Stomach (tissue), 8 donors: ENCODE measurements at regions not wholly inside any gene's neighbourhood (a gene's known extent, or its start where the extent isn't known, plus 50 kb on each side); places are given as distances from the start of the nearest gene placed in this dataset.

ENCODE experiments used
- DNase-seq, 2 donors: peaks; one replicate each; pipeline versions ENCODE4 v3.0.0 to v3.0.0-alpha.2; 2013 to 2019
- H3K27ac ChIP-seq, 5 donors: fragments of 200-600 bp in 4 of 5; sonication (generic) in 4 of 5; one replicate each; pipeline ENCODE4 v1.5.1; 2013 to 2019; ENCODE audit warnings: mild to moderate bottlenecking in 1 of 5, moderate library complexity in 1 of 5
- H3K27me3 ChIP-seq, 3 donors: fragments of 200-600 bp; sonication (generic); one replicate each; pipeline ENCODE4 v1.5.1; 2017 to 2019; ENCODE audit warnings: mixed run types in 1 of 3
- H3K36me3 ChIP-seq, 4 donors: fragments of 200-600 bp; sonication (generic); 1 replicate in 3 of 4; 2 replicates in 1 of 4; pipeline ENCODE4 v1.5.1; 2016 to 2019
- H3K4me1 ChIP-seq, 4 donors: fragments of 200-600 bp; sonication (generic); one replicate each; pipeline ENCODE4 v1.5.1; 2016 to 2019
- H3K4me3 ChIP-seq, 4 donors: fragments of 200-600 bp; sonication (generic) in 3 of 4; one replicate each; pipeline ENCODE4 v1.5.1; 2016 to 2019; ENCODE audit warnings: mild to moderate bottlenecking in 1 of 4
- H3K9me3 ChIP-seq, 4 donors: fragments of 200-600 bp; sonication (generic); one replicate each; pipeline ENCODE4 v1.5.1; 2016 to 2019
- EP300 ChIP-seq: sonication (generic); formaldehyde crosslinking; IDR thresholded peaks from one replicate; pipeline ENCODE4 v1.6.1; 2017; ENCODE audit warnings: antibody characterized with exemption
- POLR2A ChIP-seq, 4 donors: fragments of 450-650 bp; IDR thresholded peaks; one replicate each; pipeline ENCODE4 v1.6.1; 2016; ENCODE audit warnings: antibody characterized with exemption in 4 of 4, control low read depth in 2 of 4, mild to moderate bottlenecking in 1 of 4, moderate library complexity in 1 of 4
- POLR2AphosphoS5 ChIP-seq, 3 donors: sonication (generic); formaldehyde crosslinking; IDR thresholded peaks; one replicate each; pipeline ENCODE4 v1.6.1; 2016; ENCODE audit warnings: antibody characterized with exemption in 3 of 3
- WGBS, 5 donors: extraction: QIAGEN DNeasy Blood & Tissue Kit in 3 of 5; methylation state at CpG; one replicate each; pipeline versions ENCODE4 v1.1.5 to v1.1.7; 2013 to 2018; 5-methylcytosine and 5-hydroxymethylcytosine counted together
- intact Hi-C: fragments of 100-400 bp; cut with DNase I; formaldehyde crosslinking; loops from one replicate; pipeline ENCODE4 v1.15.1; 2023; ENCODE audit warnings: low total_unique reads
- TF ChIP-seq, protein P1 (sequence below), 7 experiments: fragments of 450-650 bp in 4 of 7; fragments of 200-600 bp in 3 of 7; sonication (generic) in 3 of 7; IDR thresholded peaks; one replicate each; pipeline ENCODE4 v1.5.1; 2016 to 2019; ENCODE audit warnings: antibody characterized with exemption in 7 of 7, control low read depth in 2 of 7, mild to moderate bottlenecking in 1 of 7
- donor health status: healthy with polysubstance abuse.
- donor health status: Bipolar disorder and iron deficiency.
- donor health status: healthy.

DNA sequence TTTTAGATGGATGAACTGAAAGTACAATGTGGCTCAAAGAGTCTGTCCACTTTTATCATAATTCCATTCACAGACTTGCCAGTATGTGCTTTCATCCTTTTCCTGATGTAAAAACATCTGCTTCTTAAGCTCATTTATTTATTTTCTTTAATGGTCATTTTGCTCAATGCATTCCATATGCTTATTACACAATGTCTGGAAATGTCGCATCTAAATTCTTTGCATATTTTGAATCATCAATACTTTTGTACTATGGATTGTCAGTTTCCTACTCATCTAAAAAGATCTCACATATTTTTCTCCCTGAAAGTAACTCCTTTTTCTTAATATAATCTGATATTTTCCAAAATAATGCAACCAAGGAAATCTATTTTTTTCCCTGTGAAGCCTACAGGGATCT is 1315.8 kb downstream of the EFNB2 start:
- H3K4me3 ChIP-seq, result no peak overlapping the region

DNA sequence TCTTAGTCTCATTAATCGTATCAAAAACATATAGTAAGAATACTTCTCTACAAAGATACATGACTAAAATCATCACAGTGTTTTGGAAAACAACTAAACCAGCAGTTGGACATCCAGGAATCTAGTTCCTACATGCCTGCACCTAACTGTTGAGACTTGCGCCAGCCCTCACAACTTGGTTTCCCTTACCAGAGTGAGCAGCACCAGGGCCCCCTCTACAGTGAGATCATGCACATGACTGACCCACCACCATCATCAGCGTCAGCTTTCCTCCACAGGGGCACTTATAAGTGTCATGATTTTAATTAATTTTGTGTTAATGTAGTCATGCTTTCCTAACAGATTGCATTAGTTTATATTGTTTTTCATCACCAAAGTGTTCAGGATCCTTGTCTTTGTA is 1322.0 kb downstream of the EFNB2 start:
- H3K27ac ChIP-seq, result no peak overlapping the region
- H3K4me1 ChIP-seq, result no peaks in the 10 kb centered on the region
- no peak overlapping the region for H3K4me3 ChIP-seq
- no peak for TF ChIP-seq EP300
- no peak for TF ChIP-seq POLR2A (IDR thresholded peaks at IDR 0.05)
- TF ChIP-seq POLR2AphosphoS5 (IDR thresholded peaks at IDR 0.05), result no peak
- TF ChIP-seq, protein P1, sequence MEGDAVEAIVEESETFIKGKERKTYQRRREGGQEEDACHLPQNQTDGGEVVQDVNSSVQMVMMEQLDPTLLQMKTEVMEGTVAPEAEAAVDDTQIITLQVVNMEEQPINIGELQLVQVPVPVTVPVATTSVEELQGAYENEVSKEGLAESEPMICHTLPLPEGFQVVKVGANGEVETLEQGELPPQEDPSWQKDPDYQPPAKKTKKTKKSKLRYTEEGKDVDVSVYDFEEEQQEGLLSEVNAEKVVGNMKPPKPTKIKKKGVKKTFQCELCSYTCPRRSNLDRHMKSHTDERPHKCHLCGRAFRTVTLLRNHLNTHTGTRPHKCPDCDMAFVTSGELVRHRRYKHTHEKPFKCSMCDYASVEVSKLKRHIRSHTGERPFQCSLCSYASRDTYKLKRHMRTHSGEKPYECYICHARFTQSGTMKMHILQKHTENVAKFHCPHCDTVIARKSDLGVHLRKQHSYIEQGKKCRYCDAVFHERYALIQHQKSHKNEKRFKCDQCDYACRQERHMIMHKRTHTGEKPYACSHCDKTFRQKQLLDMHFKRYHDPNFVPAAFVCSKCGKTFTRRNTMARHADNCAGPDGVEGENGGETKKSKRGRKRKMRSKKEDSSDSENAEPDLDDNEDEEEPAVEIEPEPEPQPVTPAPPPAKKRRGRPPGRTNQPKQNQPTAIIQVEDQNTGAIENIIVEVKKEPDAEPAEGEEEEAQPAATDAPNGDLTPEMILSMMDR (IDR thresholded peaks at IDR 0.05), result no peak
- intact Hi-C loops, result no loop called here
- no peaks in the 10 kb centered on the region for H3K36me3 ChIP-seq
- no peak for DNase-seq
- H3K27me3 ChIP-seq, result no peaks in the 10 kb centered on the region
- 85 to 90% (median 87%) methylated on average over 3 of the region's 3 CpGs for WGBS, 5 donors
- H3K9me3 ChIP-seq, result no peaks in the 10 kb centered on the region

More for the DNA sequence above, 1315.8 kb downstream of the EFNB2 start:
- no peaks in the 10 kb centered on the region for H3K4me1 ChIP-seq
- H3K36me3 ChIP-seq, result no peaks in the 10 kb centered on the region
- intact Hi-C loops, result no loop called here
- DNase-seq, result no peak
- no peaks in the 10 kb centered on the region for H3K9me3 ChIP-seq
- WGBS, 5 donors, result 80 to 92% (median 83%) methylated on average over 1 of the region's 1 CpG
- no peak for TF ChIP-seq EP300
- no peak for TF ChIP-seq POLR2AphosphoS5 (IDR thresholded peaks at IDR 0.05)
- TF ChIP-seq, protein P1 (IDR thresholded peaks at IDR 0.05), result no peak
- no peak for TF ChIP-seq POLR2A (IDR thresholded peaks at IDR 0.05)
- H3K27me3 ChIP-seq, result no peaks in the 10 kb centered on the region
- no peak overlapping the region for H3K27ac ChIP-seq

DNA sequence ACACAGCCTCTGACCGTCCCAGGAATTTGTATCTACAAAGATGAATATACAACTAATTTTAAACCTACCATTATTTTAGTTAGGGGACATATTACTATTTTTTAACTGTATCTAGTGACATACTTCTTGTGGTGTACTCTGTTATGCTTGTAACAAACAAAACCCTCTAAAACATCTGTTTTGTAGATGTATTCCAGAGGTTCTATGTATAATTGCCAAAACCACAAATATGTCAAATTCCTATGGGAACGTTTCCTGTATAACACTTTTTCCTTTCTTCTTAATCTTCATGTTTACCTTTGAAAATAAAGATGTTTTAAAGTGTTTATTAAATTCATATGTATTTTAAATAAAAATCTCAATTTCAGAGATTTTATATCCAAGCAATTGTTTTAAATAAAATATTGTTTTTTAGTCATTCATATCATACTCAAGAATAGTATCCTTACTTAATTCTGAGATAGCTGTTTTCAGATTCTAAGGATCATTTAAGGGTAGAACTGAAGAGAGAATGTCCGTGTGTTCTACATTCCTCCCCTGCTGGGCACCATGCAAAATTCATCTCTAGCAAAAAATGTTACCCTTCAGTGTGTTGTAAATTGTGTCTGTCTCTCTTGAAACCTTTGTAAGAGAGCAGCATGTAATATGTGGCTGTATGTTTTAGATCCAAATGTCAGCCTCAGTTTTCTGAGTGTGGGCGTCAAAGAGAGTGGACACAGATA is 1327.7 kb downstream of the EFNB2 start:
- Histone ChIP-seq H3K4me1 (no peaks in the 10 kb centered on the region), H3K36me3 (no peaks in the 10 kb centered on the region), H3K9me3 (no peaks in the 10 kb centered on the region), H3K27ac (no peak overlapping the region), H3K4me3 (no peak overlapping the region), H3K27me3 (no peaks in the 10 kb centered on the region)
- 37 to 55% (median 46%) methylated on average over 4 of the region's 4 CpGs for WGBS, 5 donors
- DNase-seq, result no peak
- intact Hi-C loops, result no loop called here
- no peak for TF ChIP-seq POLR2AphosphoS5 (IDR thresholded peaks at IDR 0.05)
- TF ChIP-seq, protein P1 (IDR thresholded peaks at IDR 0.05), result no peak

DNA sequence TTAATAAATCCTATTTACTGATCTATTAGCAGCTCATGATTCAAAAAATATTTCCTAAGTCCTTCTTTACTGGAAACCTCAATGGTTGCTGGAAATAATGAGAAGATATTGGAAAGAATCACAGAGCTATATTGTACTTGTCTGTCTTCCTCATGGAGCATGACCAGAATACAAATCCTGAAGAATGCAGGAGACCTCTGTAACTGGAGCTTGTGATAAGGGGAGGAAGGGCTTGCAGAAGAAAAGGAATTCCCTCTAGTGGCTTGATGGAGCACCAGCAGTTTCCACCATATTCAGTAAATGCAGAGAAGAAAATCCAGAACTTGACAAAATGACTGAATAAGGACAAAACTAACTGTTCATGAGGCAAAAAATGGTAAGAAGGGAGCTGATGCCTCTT is 1333.1 kb downstream of the EFNB2 start:
- peak in 1 of 2 donors; percentile 27 for DNase-seq
- H3K4me3 ChIP-seq, result no peak overlapping the region
- no peaks in the 10 kb centered on the region for H3K27me3 ChIP-seq
- TF ChIP-seq, protein P1 (IDR thresholded peaks at IDR 0.05), result peak in 4 of 7 experiments; percentile 11 to 18 (median 16)
- TF ChIP-seq POLR2AphosphoS5 (IDR thresholded peaks at IDR 0.05) (no peak), POLR2A (IDR thresholded peaks at IDR 0.05) (no peak), EP300 (no peak)
- intact Hi-C loops, result no loop called here
- no peaks in the 10 kb centered on the region for H3K4me1 ChIP-seq
- no peaks in the 10 kb centered on the region for H3K9me3 ChIP-seq
- H3K36me3 ChIP-seq, result no peaks in the 10 kb centered on the region
- H3K27ac ChIP-seq, result no peak overlapping the region
